Bronchial epithelial cell (primary cell): ENCODE measurements at regions not wholly inside any gene's neighbourhood (a gene's known extent, or its start where the extent isn't known, plus 50 kb on each side); places are given as distances from the start of the nearest gene placed in this dataset.

ENCODE experiments used
- DNase-seq: peaks from one replicate; pipeline ENCODE4 v3.0.0-alpha.2; 2010; ENCODE audit warnings: low read depth
- FAIRE-seq: peaks from 2 replicates; lab custom pipeline; 2011; peaks lifted over from hg19 to GRCh38; lab: Jason Lieb, UNC
- H3K27me3 ChIP-seq: 2 replicates; pipeline ENCODE4 v1.5.1; 2011; ENCODE audit warnings: low read length; ENCODE audit not compliant: control insufficient read depth, insufficient read depth
- H3K36me3 ChIP-seq: 2 replicates; pipeline ENCODE4 v1.5.1; 2011; ENCODE audit warnings: low read length; ENCODE audit not compliant: control insufficient read depth, insufficient read depth
- H3K4me3 ChIP-seq: 2 replicates; pipeline ENCODE4 v1.5.1; 2011; ENCODE audit warnings: mild to moderate bottlenecking, low read depth, low read length, control low read depth
- CTCF ChIP-seq: IDR thresholded peaks from 2 replicates; pipeline ENCODE4 v1.5.1; 2011; ENCODE audit warnings: mild to moderate bottlenecking, moderate library complexity, low read length, control low read depth, inconsistent platforms; ENCODE audit not compliant: insufficient read depth, severe bottlenecking

- no peak for TF ChIP-seq CTCF
- H3K4me3 ChIP-seq, result no peak overlapping the region
- DNase-seq, result no peak
- no peak for FAIRE-seq
- H3K27me3 ChIP-seq, result no peaks in the 10 kb centered on the region
- no peaks in the 10 kb centered on the region for H3K36me3 ChIP-seq
Observed at GRCh38 chr6:163943607-163944385, 529.3 kb downstream of the QKI start.

- FAIRE-seq, result no peak
- Histone ChIP-seq H3K4me3 (no peak overlapping the region), H3K27me3 (no peaks in the 10 kb centered on the region), H3K36me3 (no peaks in the 10 kb centered on the region)
- DNase-seq, result no peak
- no peak for TF ChIP-seq CTCF
Observed at GRCh38 chr6:163942790-163943189, 528.3 kb downstream of the QKI start.

GRCh38 chr6:163941624-163941976, 527.1 kb downstream of the QKI start:
- no peak for FAIRE-seq
- no peaks in the 10 kb centered on the region for H3K36me3 ChIP-seq
- no peak for DNase-seq
- no peak for TF ChIP-seq CTCF
- no peak overlapping the region for H3K4me3 ChIP-seq
- H3K27me3 ChIP-seq, result no peaks in the 10 kb centered on the region

GRCh38 chr6:163940705-163941623, 526.4 kb downstream of the QKI start:
- H3K36me3 ChIP-seq, result no peaks in the 10 kb centered on the region
- TF ChIP-seq CTCF, result no peak
- DNase-seq (no peak), FAIRE-seq (no peak)
- H3K4me3 ChIP-seq, result no peak overlapping the region
- no peaks in the 10 kb centered on the region for H3K27me3 ChIP-seq

- Histone ChIP-seq H3K27me3 (no peaks in the 10 kb centered on the region), H3K36me3 (no peaks in the 10 kb centered on the region), H3K4me3 (no peak overlapping the region)
- FAIRE-seq, result no peak
- DNase-seq, result no peak
- no peak for TF ChIP-seq CTCF
Observed at GRCh38 chr6:163937071-163937470, 522.6 kb downstream of the QKI start.
